Gastroesophageal sphincter (tissue), 4 donors: ENCODE measurements at regions not wholly inside any gene's neighbourhood (a gene's known extent, or its start where the extent isn't known, plus 50 kb on each side); places are given as distances from the start of the nearest gene placed in this dataset.

Experiments
- ATAC-seq: fragments of 150-250 bp; one replicate; pipeline ENCODE4 v1.9.1; 2016; ENCODE audit warnings: mild to moderate bottlenecking, moderate library complexity
- H3K27ac ChIP-seq, 4 donors: fragments of 200-600 bp; sonication (generic) in 3 of 4; 1 replicate in 3 of 4; 2 replicates in 1 of 4; pipeline ENCODE4 v1.5.1; 2016 to 2019
- H3K27me3 ChIP-seq: fragments of 200-600 bp; sonication (generic); one replicate; pipeline ENCODE4 v1.5.1; 2019
- H3K36me3 ChIP-seq, 2 donors: fragments of 200-600 bp; sonication (generic); one replicate each; pipeline ENCODE4 v1.5.1; 2019; ENCODE audit warnings: control low read depth in 1 of 2
- H3K4me1 ChIP-seq, 3 donors: fragments of 200-600 bp; sonication (generic); 1 replicate in 2 of 3; 2 replicates in 1 of 3; pipeline ENCODE4 v1.5.1; 2016 to 2019; ENCODE audit warnings: control low read depth in 2 of 3
- H3K4me3 ChIP-seq, 2 donors: fragments of 200-600 bp; sonication (generic); one replicate each; pipeline ENCODE4 v1.5.1; 2019; ENCODE audit warnings: mild to moderate bottlenecking in 1 of 2, moderate library complexity in 1 of 2
- H3K9me3 ChIP-seq, 3 donors: fragments of 200-600 bp; sonication (generic); one replicate each; pipeline ENCODE4 v1.5.1; 2017 to 2019; ENCODE audit warnings: control low read depth in 2 of 3
- EP300 ChIP-seq: sonication (generic); formaldehyde crosslinking; IDR thresholded peaks from one replicate; pipeline ENCODE4 v1.6.1; 2017; ENCODE audit warnings: antibody characterized with exemption, mild to moderate bottlenecking
- POLR2A ChIP-seq, 2 donors: fragments of 450-650 bp; IDR thresholded peaks; one replicate each; pipeline ENCODE4 v1.6.1; 2017; ENCODE audit warnings: antibody characterized with exemption in 2 of 2, mild to moderate bottlenecking in 2 of 2, moderate library complexity in 1 of 2
- POLR2AphosphoS5 ChIP-seq: sonication (generic); formaldehyde crosslinking; IDR thresholded peaks from one replicate; pipeline ENCODE4 v1.6.1; 2017; ENCODE audit warnings: antibody characterized with exemption
- WGBS, 2 donors: methylation state at CpG; one replicate each; pipeline ENCODE4 v1.1.5; 2018; ENCODE audit warnings: low coverage in 1 of 2; 5-methylcytosine and 5-hydroxymethylcytosine counted together
- TF ChIP-seq, protein P1 (sequence below), 4 experiments: fragments of 200-600 bp in 2 of 4; fragments of 450-650 bp in 2 of 4; sonication (generic) in 1 of 4; IDR thresholded peaks; one replicate each; pipeline ENCODE4 v1.5.1; 2017 to 2019; ENCODE audit warnings: antibody characterized with exemption in 4 of 4, mild to moderate bottlenecking in 2 of 4, moderate library complexity in 2 of 4

DNA sequence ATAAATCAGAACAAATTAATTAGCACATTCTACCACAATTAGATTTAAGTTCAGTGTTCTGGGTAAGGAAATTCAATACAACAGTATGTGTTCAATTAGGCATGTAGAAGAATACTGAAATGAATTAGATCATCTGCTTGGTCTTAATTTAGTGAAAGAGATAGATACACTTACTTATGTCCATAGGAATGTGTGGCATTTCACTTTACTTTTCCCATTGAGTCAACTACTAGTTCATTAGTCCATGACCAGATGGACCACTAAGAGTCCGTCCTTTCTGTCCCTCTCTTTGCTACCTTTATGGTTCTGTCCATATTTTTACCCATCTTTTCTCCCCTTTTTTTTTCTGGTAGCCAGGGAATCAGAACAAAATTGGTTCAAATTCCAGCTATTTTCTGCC is 276.9 kb downstream of the OSTF1 start:
- peaks cover 0 to 18% (median 0%) of the 10 kb centered on the region in 3 donors for H3K9me3 ChIP-seq
- no peaks in the 10 kb centered on the region for H3K4me1 ChIP-seq
- H3K27ac ChIP-seq: no peak overlapping the region
- no peak for ATAC-seq
- no peaks in the 10 kb centered on the region for H3K27me3 ChIP-seq
- TF ChIP-seq, protein P1, sequence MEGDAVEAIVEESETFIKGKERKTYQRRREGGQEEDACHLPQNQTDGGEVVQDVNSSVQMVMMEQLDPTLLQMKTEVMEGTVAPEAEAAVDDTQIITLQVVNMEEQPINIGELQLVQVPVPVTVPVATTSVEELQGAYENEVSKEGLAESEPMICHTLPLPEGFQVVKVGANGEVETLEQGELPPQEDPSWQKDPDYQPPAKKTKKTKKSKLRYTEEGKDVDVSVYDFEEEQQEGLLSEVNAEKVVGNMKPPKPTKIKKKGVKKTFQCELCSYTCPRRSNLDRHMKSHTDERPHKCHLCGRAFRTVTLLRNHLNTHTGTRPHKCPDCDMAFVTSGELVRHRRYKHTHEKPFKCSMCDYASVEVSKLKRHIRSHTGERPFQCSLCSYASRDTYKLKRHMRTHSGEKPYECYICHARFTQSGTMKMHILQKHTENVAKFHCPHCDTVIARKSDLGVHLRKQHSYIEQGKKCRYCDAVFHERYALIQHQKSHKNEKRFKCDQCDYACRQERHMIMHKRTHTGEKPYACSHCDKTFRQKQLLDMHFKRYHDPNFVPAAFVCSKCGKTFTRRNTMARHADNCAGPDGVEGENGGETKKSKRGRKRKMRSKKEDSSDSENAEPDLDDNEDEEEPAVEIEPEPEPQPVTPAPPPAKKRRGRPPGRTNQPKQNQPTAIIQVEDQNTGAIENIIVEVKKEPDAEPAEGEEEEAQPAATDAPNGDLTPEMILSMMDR (IDR thresholded peaks at IDR 0.05): no peak
- no peak for TF ChIP-seq POLR2AphosphoS5
- TF ChIP-seq POLR2A (IDR thresholded peaks at IDR 0.05): no peak
- no peak for TF ChIP-seq EP300
- WGBS, 2 donors: 75 to 78% methylated on average over 1 of the region's 1 CpG
- no peaks in the 10 kb centered on the region for H3K36me3 ChIP-seq
- H3K4me3 ChIP-seq: no peak overlapping the region

DNA sequence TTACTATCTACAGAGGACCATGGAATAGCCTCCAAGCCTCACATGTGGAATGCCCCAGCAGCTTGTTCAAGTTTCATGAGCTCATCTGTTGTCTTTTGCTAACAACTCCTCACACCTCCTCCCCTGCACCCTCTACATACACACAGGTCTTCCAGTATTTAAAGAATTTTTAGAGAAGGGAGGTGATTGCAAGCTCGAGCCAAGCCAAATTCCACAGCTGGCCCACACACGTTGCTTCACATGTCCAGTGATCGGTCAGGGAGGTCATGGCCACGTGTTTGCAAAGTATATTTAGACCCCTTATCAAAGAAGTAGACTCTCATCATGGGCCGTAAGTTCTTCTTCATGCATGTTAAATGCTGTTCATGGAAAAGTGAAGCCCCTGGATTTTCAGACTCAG is 281.7 kb downstream of the OSTF1 start:
- no peaks in the 10 kb centered on the region for H3K4me1 ChIP-seq
- TF ChIP-seq EP300 (no peak), POLR2A (IDR thresholded peaks at IDR 0.05) (no peak), POLR2AphosphoS5 (no peak)
- TF ChIP-seq, protein P1 (IDR thresholded peaks at IDR 0.05): no peak
- H3K27me3 ChIP-seq: no peaks in the 10 kb centered on the region
- WGBS, 2 donors: 17% methylated on average over 4 of the region's 5 CpGs
- no peaks in the 10 kb centered on the region for H3K36me3 ChIP-seq
- H3K9me3 ChIP-seq: peaks cover 0 to 8% (median 0%) of the 10 kb centered on the region in 3 donors
- no peak overlapping the region for H3K27ac ChIP-seq
- no peak overlapping the region for H3K4me3 ChIP-seq
- no peak for ATAC-seq

DNA sequence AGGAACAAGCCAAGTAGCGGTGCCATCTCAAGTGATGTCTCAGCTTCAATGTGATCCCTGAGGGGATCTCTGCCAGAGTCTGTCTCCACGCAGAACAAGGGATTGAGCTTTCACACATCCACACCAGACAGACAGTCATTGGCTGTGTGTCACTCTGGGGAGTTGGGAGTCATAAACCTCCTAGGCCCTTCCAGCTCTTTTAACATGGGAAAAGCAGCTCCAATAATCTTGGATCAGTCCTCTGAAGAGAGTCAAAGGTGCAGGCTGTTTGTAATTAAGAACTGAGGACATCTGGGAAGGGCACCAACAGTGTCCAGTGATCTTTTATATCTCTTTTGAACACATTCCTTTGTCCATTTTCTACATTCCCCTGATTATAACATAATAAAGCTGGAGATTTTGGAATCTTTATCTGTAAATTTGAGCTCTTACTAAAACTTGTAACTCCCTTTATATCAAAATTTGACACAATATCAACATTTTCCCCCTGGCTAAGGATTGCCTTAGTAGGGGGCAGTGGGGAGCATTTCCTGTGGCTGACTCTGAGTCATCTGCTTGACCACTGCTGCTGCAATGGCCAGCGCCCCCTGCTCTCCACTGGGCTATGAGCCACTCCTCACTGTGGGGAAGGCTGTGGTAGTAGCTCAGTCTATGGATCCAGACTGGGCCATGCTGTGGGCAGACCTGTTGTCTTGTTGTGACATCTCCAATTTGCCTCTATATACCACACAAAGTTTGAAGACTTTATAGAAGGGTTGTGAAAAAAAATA is 284.4 kb downstream of the OSTF1 start:
- Histone ChIP-seq H3K27me3 (no peaks in the 10 kb centered on the region), H3K4me1 (no peaks in the 10 kb centered on the region), H3K4me3 (no peak overlapping the region), H3K36me3 (no peaks in the 10 kb centered on the region), H3K27ac (peak overlapping the region in 3 of 4 donors; percentile 25 to 41 (median 33)), H3K9me3 (peaks cover 0 to 8% (median 0%) of the 10 kb centered on the region in 3 donors)
- peak; percentile 77 for ATAC-seq
- WGBS, 2 donors: 36 to 56% methylated on average over 2 to 3 of the region's 3 CpGs
- TF ChIP-seq, protein P1 (IDR thresholded peaks at IDR 0.05): no peak
- TF ChIP-seq EP300 (no peak), POLR2A (IDR thresholded peaks at IDR 0.05) (no peak), POLR2AphosphoS5 (no peak)

DNA sequence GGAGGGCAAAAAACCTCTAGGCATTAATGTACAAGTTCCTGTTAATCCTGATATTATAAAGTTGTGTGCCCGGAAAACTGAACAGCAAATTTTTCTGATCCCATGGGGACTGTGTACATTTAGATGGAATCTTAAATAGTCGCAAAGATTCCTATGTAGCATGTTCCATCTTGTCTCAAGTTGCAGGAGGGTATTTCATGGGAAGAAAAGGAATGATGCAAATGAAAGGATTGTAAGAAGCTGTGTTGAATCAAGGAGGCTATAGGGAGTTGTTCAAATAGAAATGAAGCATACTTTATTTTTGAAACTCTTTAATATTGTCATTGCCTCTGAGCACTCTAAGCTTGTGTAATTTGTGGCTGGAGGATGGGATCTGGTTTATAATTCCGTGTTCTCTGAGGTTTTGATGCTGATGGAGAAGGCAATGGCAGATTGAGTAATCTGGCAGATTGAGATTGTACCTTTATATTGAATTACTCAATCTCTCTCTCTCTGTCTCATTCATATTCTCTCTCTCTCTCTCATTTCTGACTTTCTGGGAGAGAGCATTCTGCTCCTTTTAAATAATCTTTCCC is 288.5 kb downstream of the OSTF1 start:
- no peaks in the 10 kb centered on the region for H3K4me1 ChIP-seq
- TF ChIP-seq POLR2AphosphoS5 (no peak), EP300 (no peak), POLR2A (IDR thresholded peaks at IDR 0.05) (no peak)
- TF ChIP-seq, protein P1 (IDR thresholded peaks at IDR 0.05): no peak
- no peaks in the 10 kb centered on the region for H3K36me3 ChIP-seq
- peaks cover 0 to 8% (median 0%) of the 10 kb centered on the region in 3 donors for H3K9me3 ChIP-seq
- peak overlapping the region in 1 of 4 donors; percentile 24 for H3K27ac ChIP-seq
- ATAC-seq: peak; percentile 37
- H3K4me3 ChIP-seq: no peak overlapping the region
- H3K27me3 ChIP-seq: no peaks in the 10 kb centered on the region
- WGBS, 2 donors: 58 to 76% methylated on average over 2 to 3 of the region's 3 CpGs

DNA sequence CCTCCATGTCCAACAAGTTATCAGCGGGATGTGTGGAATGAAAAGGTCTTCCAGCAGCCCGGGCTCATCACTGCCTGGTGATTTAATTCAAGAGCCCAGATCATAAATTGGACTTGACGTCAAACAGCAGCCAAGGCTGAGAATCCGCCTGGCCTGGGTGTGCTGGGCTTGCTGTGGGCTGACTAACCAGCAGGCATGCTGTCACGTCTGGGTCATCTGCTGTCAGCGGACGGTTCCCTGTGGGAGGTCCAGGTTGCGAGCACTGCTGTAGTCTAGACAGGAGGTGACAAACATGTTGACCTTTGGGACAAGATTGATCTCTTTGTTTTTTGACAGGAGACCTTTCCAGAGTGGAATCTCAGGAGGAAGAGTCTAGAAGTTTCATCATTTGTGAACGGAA is 289.7 kb downstream of the OSTF1 start:
- Histone ChIP-seq H3K9me3 (peaks cover 0 to 8% (median 0%) of the 10 kb centered on the region in 3 donors), H3K36me3 (no peaks in the 10 kb centered on the region), H3K27ac (peak overlapping the region in 1 of 4 donors; percentile 24), H3K4me1 (no peaks in the 10 kb centered on the region), H3K4me3 (no peak overlapping the region), H3K27me3 (no peaks in the 10 kb centered on the region)
- 17 to 49% methylated on average over 3 to 4 of the region's 9 CpGs for WGBS, 2 donors
- ATAC-seq: peak; percentile 89
- TF ChIP-seq POLR2A (IDR thresholded peaks at IDR 0.05): no peak
- TF ChIP-seq, protein P1 (IDR thresholded peaks at IDR 0.05): no peak
- TF ChIP-seq EP300: no peak
- TF ChIP-seq POLR2AphosphoS5: no peak
